Loucy (cell line): ENCODE measurements at regions not wholly inside any gene's neighbourhood (a gene's known extent, or its start where the extent isn't known, plus 50 kb on each side); places are given as distances from the start of the nearest gene placed in this dataset.

Experiments used
- H2AFZ ChIP-seq: fragments of 200-600 bp; sonication (generic); 2 replicates; pipeline ENCODE4 v1.6.0; 2016; ENCODE audit warnings: antibody characterized with exemption, mild to moderate bottlenecking, low read length, moderate library complexity
- H3F3A ChIP-seq: fragments of 200-600 bp; 2 replicates; pipeline ENCODE4 v1.6.0; 2016; ENCODE audit warnings: antibody characterized with exemption, low read depth, mild to moderate bottlenecking
- H3K27me3 ChIP-seq: fragments of 200-600 bp; sonication (generic); 2 replicates; pipeline ENCODE4 v1.6.1; 2014; ENCODE audit warnings: low read length, mild to moderate bottlenecking; ENCODE audit not compliant: insufficient read depth, poor library complexity, severe bottlenecking
- H3K36me3 ChIP-seq: fragments of 200-600 bp; sonication (generic); 2 replicates; pipeline ENCODE4 v1.6.1; 2016; ENCODE audit warnings: low read length; ENCODE audit not compliant: insufficient read depth
- H3K4me1 ChIP-seq: fragments of 200-600 bp; sonication (generic); 2 replicates; pipeline ENCODE4 v1.5.1; 2014; ENCODE audit warnings: low read length, mild to moderate bottlenecking; ENCODE audit not compliant: insufficient read depth, poor library complexity, severe bottlenecking
- H3K4me2 ChIP-seq: fragments of 200-600 bp; sonication (generic); 2 replicates; pipeline ENCODE4 v1.6.0; 2014; ENCODE audit warnings: antibody characterized with exemption, low read length, low read depth, mild to moderate bottlenecking; ENCODE audit not compliant: poor library complexity, severe bottlenecking
- H3K4me3 ChIP-seq: fragments of 200-600 bp; sonication (generic); 2 replicates; pipeline ENCODE4 v1.5.1; 2014; ENCODE audit warnings: low read length, mild to moderate bottlenecking, mixed read lengths; ENCODE audit not compliant: poor library complexity, severe bottlenecking
- H3K79me2 ChIP-seq: fragments of 200-600 bp; sonication (generic); 2 replicates; pipeline ENCODE4 v1.6.1; 2014; ENCODE audit warnings: low read length; ENCODE audit not compliant: insufficient read depth
- H3K9ac ChIP-seq: fragments of 200-600 bp; sonication (generic); 2 replicates; pipeline ENCODE4 v1.6.0; 2014; ENCODE audit warnings: mild to moderate bottlenecking, low read depth, low read length, moderate library complexity; ENCODE audit not compliant: poor library complexity, severe bottlenecking
- H3K9me2 ChIP-seq: fragments of 200-600 bp; sonication (generic); replicated peaks from 2 replicates; pipeline ENCODE4 v1.6.1; 2016; ENCODE audit warnings: low read depth, low read length, mixed read lengths
- H3K9me3 ChIP-seq: fragments of 200-600 bp; sonication (generic); 2 replicates; pipeline ENCODE4 v1.6.1; 2014; ENCODE audit warnings: mild to moderate bottlenecking, antibody characterized with exemption, low read length, low read depth; ENCODE audit not compliant: insufficient read depth
- H4K20me1 ChIP-seq: fragments of 200-600 bp; sonication (generic); 2 replicates; pipeline ENCODE4 v1.6.0; 2014; ENCODE audit warnings: antibody characterized with exemption, low read length, mild to moderate bottlenecking; ENCODE audit not compliant: insufficient read depth, poor library complexity, severe bottlenecking
- EZH2phosphoT487 ChIP-seq: fragments of 200-600 bp; IDR thresholded peaks from 2 replicates; pipeline ENCODE4 v1.6.1; 2018; ENCODE audit warnings: antibody characterized with exemption, mild to moderate bottlenecking, moderate library complexity, borderline replicate concordance
- TF ChIP-seq, protein P1 (sequence below): fragments of 200-600 bp; sonication (generic); conservative IDR thresholded peaks from 2 replicates; pipeline ENCODE4 v1.5.1; 2014; ENCODE audit warnings: mild to moderate bottlenecking, antibody characterized with exemption, low read length

DNA sequence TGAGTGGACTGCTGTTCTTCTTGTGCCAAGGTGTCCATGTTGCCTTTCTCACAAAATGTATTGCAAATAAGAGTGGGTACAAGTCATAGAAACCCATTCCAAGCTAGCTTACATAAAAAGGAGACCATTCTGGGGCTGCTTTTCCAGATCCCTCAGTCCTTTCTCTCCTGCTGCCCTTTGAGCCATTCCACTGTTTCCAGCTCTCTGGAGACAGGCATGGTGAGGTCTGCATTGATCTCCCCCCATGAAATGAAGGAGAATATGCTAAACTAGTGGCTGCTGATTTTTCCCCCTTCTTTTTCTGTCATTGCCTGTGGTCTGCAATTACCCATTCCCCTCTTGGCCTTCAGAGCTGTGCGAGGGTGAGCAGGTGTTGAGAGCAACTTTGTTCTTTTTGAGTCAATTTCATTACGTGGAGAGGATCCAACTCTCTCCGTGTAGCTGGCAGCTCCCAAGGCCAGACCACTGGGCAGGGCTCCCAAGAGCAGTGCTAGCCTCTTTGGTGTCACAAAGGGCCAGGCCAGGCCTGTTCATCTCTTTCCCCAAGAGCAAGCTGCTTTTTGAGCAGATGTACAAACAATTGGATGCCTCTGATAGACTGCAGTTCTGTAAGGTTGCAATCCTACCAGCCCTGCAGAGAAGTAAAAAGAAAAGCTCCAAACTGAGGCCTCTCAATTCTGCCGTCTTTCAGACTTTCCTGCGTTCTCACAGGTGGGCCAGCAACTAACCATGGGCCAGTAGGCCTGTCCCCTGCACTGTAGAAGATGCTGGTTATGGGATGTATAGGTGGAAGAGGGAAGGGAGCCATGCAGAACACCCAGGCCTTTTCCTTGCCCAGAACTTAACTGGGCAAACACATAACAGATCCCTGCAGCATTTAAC is 96.1 kb upstream of the ARMC2 start:
- Histone ChIP-seq H3K9me3 (no peaks in the 10 kb centered on the region), H3F3A (no peaks in the 10 kb centered on the region), H2AFZ (no peak overlapping the region), H4K20me1 (no peaks in the 10 kb centered on the region), H3K4me1 (peaks cover 3% of the 10 kb centered on the region), H3K79me2 (no peaks in the 10 kb centered on the region), H3K9ac (no peak overlapping the region), H3K9me2 (no peaks in the 10 kb centered on the region), H3K27me3 (no peaks in the 10 kb centered on the region), H3K36me3 (no peaks in the 10 kb centered on the region), H3K4me2 (no peak overlapping the region), H3K4me3 (no peak overlapping the region)
- TF ChIP-seq EZH2phosphoT487: no peak
- TF ChIP-seq, protein P1, sequence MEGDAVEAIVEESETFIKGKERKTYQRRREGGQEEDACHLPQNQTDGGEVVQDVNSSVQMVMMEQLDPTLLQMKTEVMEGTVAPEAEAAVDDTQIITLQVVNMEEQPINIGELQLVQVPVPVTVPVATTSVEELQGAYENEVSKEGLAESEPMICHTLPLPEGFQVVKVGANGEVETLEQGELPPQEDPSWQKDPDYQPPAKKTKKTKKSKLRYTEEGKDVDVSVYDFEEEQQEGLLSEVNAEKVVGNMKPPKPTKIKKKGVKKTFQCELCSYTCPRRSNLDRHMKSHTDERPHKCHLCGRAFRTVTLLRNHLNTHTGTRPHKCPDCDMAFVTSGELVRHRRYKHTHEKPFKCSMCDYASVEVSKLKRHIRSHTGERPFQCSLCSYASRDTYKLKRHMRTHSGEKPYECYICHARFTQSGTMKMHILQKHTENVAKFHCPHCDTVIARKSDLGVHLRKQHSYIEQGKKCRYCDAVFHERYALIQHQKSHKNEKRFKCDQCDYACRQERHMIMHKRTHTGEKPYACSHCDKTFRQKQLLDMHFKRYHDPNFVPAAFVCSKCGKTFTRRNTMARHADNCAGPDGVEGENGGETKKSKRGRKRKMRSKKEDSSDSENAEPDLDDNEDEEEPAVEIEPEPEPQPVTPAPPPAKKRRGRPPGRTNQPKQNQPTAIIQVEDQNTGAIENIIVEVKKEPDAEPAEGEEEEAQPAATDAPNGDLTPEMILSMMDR: no peak

DNA sequence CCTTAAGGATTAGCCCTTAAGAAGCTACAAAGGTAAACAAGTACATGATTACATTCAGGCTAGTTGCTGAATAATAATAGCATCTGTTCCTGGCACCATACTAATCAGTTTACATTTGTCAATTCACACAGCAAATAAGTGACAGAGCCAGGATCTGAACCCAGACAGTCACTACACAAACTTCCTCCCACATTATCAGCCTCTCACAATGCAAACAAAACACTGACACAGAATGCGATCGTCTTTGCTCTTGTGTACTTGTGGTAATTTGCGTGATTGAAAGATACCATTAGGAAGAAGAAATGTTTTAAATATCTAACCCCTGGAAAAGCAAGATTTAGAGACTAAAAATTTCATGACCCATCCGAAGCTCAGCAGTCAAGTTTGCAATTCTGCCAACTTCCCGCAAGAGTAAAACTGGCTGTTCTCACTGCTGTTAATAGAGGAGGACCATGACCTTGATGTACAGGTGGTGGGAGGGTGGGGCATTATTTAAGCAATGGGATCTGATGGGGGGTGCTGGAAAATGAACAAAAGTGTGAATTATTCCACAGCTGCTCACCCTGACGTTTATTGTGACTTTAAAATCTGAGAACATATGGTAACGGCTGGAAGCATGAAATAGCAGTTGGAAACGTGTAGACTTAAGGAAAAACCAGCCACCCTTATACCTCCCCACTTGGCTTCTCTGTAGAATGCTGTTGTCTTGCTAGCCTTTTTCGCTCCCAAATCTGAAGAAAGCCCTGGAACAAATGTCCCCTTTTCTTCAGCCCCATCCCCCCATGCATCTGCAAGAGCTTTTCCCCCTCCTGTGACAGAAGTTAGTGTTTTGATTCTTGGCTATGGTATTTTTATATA is 95.3 kb upstream of the ARMC2 start:
- no peaks in the 10 kb centered on the region for H4K20me1 ChIP-seq
- H3K27me3 ChIP-seq: no peaks in the 10 kb centered on the region
- H3K9me3 ChIP-seq: no peaks in the 10 kb centered on the region
- H3K4me2 ChIP-seq: no peak overlapping the region
- no peaks in the 10 kb centered on the region for H3K79me2 ChIP-seq
- no peak overlapping the region for H3K4me3 ChIP-seq
- no peak overlapping the region for H3K9ac ChIP-seq
- no peak overlapping the region for H2AFZ ChIP-seq
- TF ChIP-seq, protein P1: no peak
- TF ChIP-seq EZH2phosphoT487: no peak
- no peaks in the 10 kb centered on the region for H3F3A ChIP-seq
- H3K4me1 ChIP-seq: no peaks in the 10 kb centered on the region
- H3K36me3 ChIP-seq: no peaks in the 10 kb centered on the region
- H3K9me2 ChIP-seq: no peaks in the 10 kb centered on the region

DNA sequence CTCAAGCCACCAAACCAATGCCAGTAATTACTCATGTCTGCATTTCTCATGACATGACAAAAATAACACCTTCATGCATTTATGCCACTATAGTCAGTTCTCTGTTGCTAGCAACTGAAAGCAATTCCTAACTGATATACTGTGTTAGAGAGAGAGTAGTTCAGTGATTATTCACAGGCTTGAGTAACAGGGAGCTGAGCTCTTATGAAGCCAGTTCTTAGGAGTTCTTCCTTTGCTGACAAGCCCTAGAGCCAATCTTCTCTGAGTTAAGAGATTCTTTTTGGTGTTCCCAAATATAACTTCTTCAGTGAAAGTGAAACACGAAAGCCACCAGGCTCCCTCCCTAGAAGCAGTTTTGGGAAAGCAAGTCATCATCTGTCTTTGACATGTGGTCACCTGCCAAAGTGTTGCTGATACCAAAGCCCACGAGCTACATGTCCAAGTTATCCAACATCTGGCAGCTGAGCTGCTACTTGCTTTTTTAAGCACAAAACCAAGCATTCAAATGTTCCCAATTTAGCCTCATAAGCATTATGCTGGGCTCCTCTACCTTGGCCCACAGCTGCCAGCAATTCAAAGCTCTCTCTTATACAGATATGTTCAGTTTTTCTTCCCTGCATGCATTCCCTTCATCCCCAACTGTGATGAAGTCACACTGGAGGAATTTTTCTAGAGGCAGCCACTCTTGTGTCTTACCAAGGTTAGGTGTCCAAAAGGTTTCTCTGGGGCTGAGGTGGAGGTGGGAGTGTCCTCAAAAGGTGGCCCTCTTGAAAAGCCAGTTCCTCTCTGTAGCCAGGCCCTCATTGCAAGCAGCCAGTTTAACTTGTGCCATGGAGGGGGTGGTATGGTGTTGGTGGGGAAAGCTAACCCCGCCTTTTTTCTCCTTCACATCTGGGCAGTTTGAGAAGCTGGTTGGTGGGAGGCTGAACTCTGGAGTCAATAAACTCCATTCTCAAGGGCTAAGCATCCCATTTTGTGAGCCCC is 92.7 kb upstream of the ARMC2 start:
- Histone ChIP-seq H3K4me2 (no peak overlapping the region), H3K4me3 (no peak overlapping the region), H3F3A (no peaks in the 10 kb centered on the region), H3K9me2 (no peaks in the 10 kb centered on the region), H3K79me2 (no peaks in the 10 kb centered on the region), H3K36me3 (no peaks in the 10 kb centered on the region), H2AFZ (no peak overlapping the region), H3K9ac (no peak overlapping the region), H3K4me1 (no peaks in the 10 kb centered on the region), H3K27me3 (no peaks in the 10 kb centered on the region), H3K9me3 (no peaks in the 10 kb centered on the region), H4K20me1 (no peaks in the 10 kb centered on the region)
- TF ChIP-seq EZH2phosphoT487: no peak
- TF ChIP-seq, protein P1: no peak
